K562 (cell line): ENCODE measurements at regions not wholly inside any gene's neighbourhood (a gene's known extent, or its start where the extent isn't known, plus 50 kb on each side); places are given as distances from the start of the nearest gene placed in this dataset.

Experiments used
- ATAC-seq: fragments of 200-7000 bp; cut with Tn5 transposase; 3 replicates; pipeline ENCODE4 v1.9.1; 2020; ENCODE audit warnings: moderate library complexity
- BruUV-seq: library from RNA; stranded (reverse); fragments of 400-500 nt; replicated peaks from 2 replicates; lab custom pipeline; 2021; lab: Mats Ljungman, UMichigan
- CTCF ChIA-PET: fragments of 300-600 bp; formaldehyde crosslinking; extraction: SDS; loops from one replicate; lab custom pipeline; 2021; ENCODE audit warnings: low intra/inter-chr PET ratio; lab: Yijun Ruan, JAX
- POLR2A ChIA-PET: fragments of 300-600, 350-650 bp; sonication (Branson Sonifier 250); formaldehyde crosslinking; extraction: SDS; loops from one replicate; lab custom pipeline; 2021; ENCODE audit warnings: antibody characterized with exemption, inconsistent platforms; lab: Yijun Ruan, JAX
- DNase-seq, 4 experiments: peaks; one replicate each; pipeline versions ENCODE4 v3.0.0 to v3.0.0-alpha.2; 2011 to 2018; ENCODE audit warnings: low spot score in 3 of 4, mixed read lengths in 3 of 4; ENCODE audit errors: extremely low read depth in 1 of 4
- FAIRE-seq: peaks from 2 replicates; lab custom pipeline; 2011; peaks lifted over from hg19 to GRCh38; lab: Jason Lieb, UNC
- H2AFZ ChIP-seq: 2 replicates; pipeline ENCODE4 v1.6.0; 2011; ENCODE audit warnings: low read depth, low read length, control low read depth, inconsistent platforms
- H3K27ac ChIP-seq: fragments of 200-600 bp; 3 replicates; pipeline ENCODE4 v1.8.0; 2011; ENCODE audit warnings: low read depth, mild to moderate bottlenecking, control low read depth, inconsistent platforms, low read length, moderate library complexity, mixed read lengths; ENCODE audit errors: extremely low read depth
- H3K27me3 ChIP-seq, 2 experiments: fragments of 300-600 bp in 1 of 2; 2 replicates in 1 of 2; 3 replicates in 1 of 2; pipeline versions ENCODE4 v1.6.0 to v1.8.0; 2011; ENCODE audit warnings: inconsistent platforms in 2 of 2, low read length in 2 of 2, mild to moderate bottlenecking in 1 of 2, mixed read lengths in 1 of 2, moderate library complexity in 1 of 2; ENCODE audit not compliant: control insufficient read depth in 2 of 2, insufficient read depth in 2 of 2
- H3K36me3 ChIP-seq: fragments of 300-600 bp; 3 replicates; pipeline ENCODE4 v1.8.0; 2011; ENCODE audit warnings: mild to moderate bottlenecking, low read length, inconsistent platforms; ENCODE audit not compliant: control insufficient read depth, insufficient read depth
- H3K4me1 ChIP-seq, 2 experiments: fragments of 200-600 bp in 1 of 2; replicated peaks in 1 of 2; 2 replicates in 1 of 2; 3 replicates in 1 of 2; pipeline versions ENCODE4 v1.5.1 to v1.8.0; 2011; ENCODE audit warnings: inconsistent platforms in 2 of 2, low read length in 2 of 2, mild to moderate bottlenecking in 1 of 2, mixed read lengths in 1 of 2, moderate library complexity in 1 of 2; ENCODE audit not compliant: control insufficient read depth in 2 of 2, insufficient read depth in 2 of 2
- H3K4me2 ChIP-seq: 2 replicates; pipeline ENCODE4 v1.6.1; 2011; ENCODE audit warnings: low read length, control low read depth, inconsistent platforms, mixed read lengths; ENCODE audit not compliant: insufficient read depth
- H3K4me3 ChIP-seq: fragments of 200-600 bp; sonication (generic), shearing (Covaris generic); 2 replicates; pipeline ENCODE4 v1.5.1; 2016; ENCODE audit warnings: control low read depth, inconsistent platforms
- H3K79me2 ChIP-seq: fragments of 200-600 bp; 3 replicates; pipeline ENCODE4 v1.8.0; 2011; ENCODE audit warnings: low read length, inconsistent platforms; ENCODE audit not compliant: control insufficient read depth, insufficient read depth
- H3K9ac ChIP-seq, 2 experiments: 2 replicates each; pipeline versions ENCODE4 v1.6.0 to v1.6.1; 2011; ENCODE audit warnings: low read depth in 2 of 2, low read length in 2 of 2, control low read depth in 1 of 2, inconsistent platforms in 1 of 2, mild to moderate bottlenecking in 1 of 2, mixed read lengths in 1 of 2; ENCODE audit not compliant: insufficient read depth in 1 of 2
- H3K9me1 ChIP-seq: one replicate; pipeline ENCODE4 v1.6.0; 2011; ENCODE audit warnings: inconsistent platforms, mild to moderate bottlenecking, low read length, moderate library complexity; ENCODE audit not compliant: control insufficient read depth, insufficient read depth
- H3K9me3 ChIP-seq: replicated peaks from 2 replicates; pipeline ENCODE4 v1.5.1; 2011; ENCODE audit warnings: low read depth, low read length, inconsistent platforms; ENCODE audit not compliant: control insufficient read depth, insufficient read depth
- H4K20me1 ChIP-seq: replicated peaks from 2 replicates; pipeline ENCODE4 v1.6.1; 2011; ENCODE audit warnings: low read length, inconsistent platforms, mixed read lengths; ENCODE audit not compliant: control insufficient read depth, insufficient read depth
- MTA2 ChIP-seq: fragments of 450-650 bp; IDR thresholded peaks from 2 replicates; pipeline ENCODE4 v1.6.1; 2016; ENCODE audit warnings: low read depth
- NFRKB ChIP-seq: fragments of 450-650 bp; IDR thresholded peaks from 2 replicates; pipeline ENCODE4 v1.6.1; 2016; ENCODE audit warnings: low read depth
- RFX1 ChIP-seq: fragments of 450-650 bp; IDR thresholded peaks from 2 replicates; pipeline ENCODE4 v1.6.1; 2016; ENCODE audit warnings: mild to moderate bottlenecking, moderate library complexity
- RUNX1 ChIP-seq: sonication (generic); IDR thresholded peaks from 2 replicates; pipeline ENCODE4 v1.6.1; 2016; ENCODE audit warnings: antibody characterized with exemption, low read depth
- SMARCA4 ChIP-seq: fragments of 450-650 bp; IDR thresholded peaks from 2 replicates; pipeline ENCODE4 v1.6.1; 2016
- SREBF2 ChIP-seq: sonication (generic); formaldehyde crosslinking; IDR thresholded peaks from 2 replicates; pipeline ENCODE4 v1.4.0; 2020; ENCODE audit warnings: mild to moderate bottlenecking, missing genetic modification reagents
- ZNF146 ChIP-seq: IDR thresholded peaks from one replicate; pipeline ENCODE4 v1.6.1; 2018; ENCODE audit warnings: missing compliant biosample characterization; ENCODE audit not compliant: unreplicated experiment
- ZNF592 ChIP-seq: fragments of 450-650 bp; IDR thresholded peaks from 2 replicates; pipeline ENCODE4 v1.6.1; 2017; ENCODE audit warnings: antibody characterized with exemption, mild to moderate bottlenecking
- WGBS: fragments of 100-300 bp; shearing (Covaris generic); methylation state at CpG from one replicate; pipeline ENCODE4 v1.1.6; 2016; ENCODE audit warnings: low coverage, mixed read lengths; ENCODE audit not compliant: insufficient coverage; ENCODE audit errors: missing lambda C conversion rate; 5-methylcytosine and 5-hydroxymethylcytosine counted together
- in situ Hi-C: fragments of 300-500 bp; cut with MboI; formaldehyde crosslinking; loops from 4 replicates; pipeline ENCODE4 v1.15.0; 2018; ENCODE audit warnings: inconsistent platforms, mixed read lengths
- intact Hi-C: fragments of 100-400 bp; cut with micrococcal nuclease; formaldehyde crosslinking; loops from 2 replicates; pipeline ENCODE4 v1.14.2; 2022

- Histone ChIP-seq H3K9me3 (no peaks in the 10 kb centered on the region), H3K4me2 (no peak overlapping the region), H2AFZ (no peak overlapping the region), H3K79me2 (no peaks in the 10 kb centered on the region), H3K27ac (no peak overlapping the region), H3K9ac (no peak overlapping the region), H4K20me1 (no peaks in the 10 kb centered on the region), H3K4me1 (no peaks in the 10 kb centered on the region), H3K4me3 (no peak overlapping the region), H3K9me1 (no peaks in the 10 kb centered on the region), H3K27me3 (no peaks in the 10 kb centered on the region), H3K36me3 (no peaks in the 10 kb centered on the region)
- 5% methylated on average over 4 of the region's 4 CpGs for WGBS
- in situ Hi-C loops, result no loop called here
- no peak for FAIRE-seq
- no peak for TF ChIP-seq SMARCA4
- TF ChIP-seq ZNF592, result no peak
- TF ChIP-seq MTA2, result no peak
- no peak for TF ChIP-seq NFRKB
- no peak for TF ChIP-seq RFX1
- TF ChIP-seq SREBF2, result no peak
- no peak for TF ChIP-seq ZNF146 (CRISPR knock-in tag)
- TF ChIP-seq RUNX1, result no peak
- no peak for DNase-seq
- no peak for ATAC-seq
- CTCF ChIA-PET, result no interaction called here
- intact Hi-C loops, result no loop called here
- POLR2A ChIA-PET, result no interaction called here
- BruUV-seq, result no TSS peak
Measured at GRCh38 chr6:22435151-22435550, 134.2 kb upstream of the HDGFL1 start.
